DMS53 treated with DMSO at 0.1 percent for 48 hours (cell line): ENCODE measurements at regions not wholly inside any gene's neighbourhood (a gene's known extent, or its start where the extent isn't known, plus 50 kb on each side); places are given as distances from the start of the nearest gene placed in this dataset.
"Not testable (repeated sequence)": the region's sequence is repeated elsewhere in the genome, so short reads cannot be mapped to it uniquely, and the experiment has no call there.

Experiments used
- DNase-seq: peaks from one replicate; lab custom pipeline; 2025; ENCODE audit not compliant: unreplicated experiment; lab: John Stamatoyannopoulos, UW

- DNase-seq = no peak
These were observed 51.2 kb upstream of the RDX start for GRCh38 chr11:110347660-110348059.

DNA sequence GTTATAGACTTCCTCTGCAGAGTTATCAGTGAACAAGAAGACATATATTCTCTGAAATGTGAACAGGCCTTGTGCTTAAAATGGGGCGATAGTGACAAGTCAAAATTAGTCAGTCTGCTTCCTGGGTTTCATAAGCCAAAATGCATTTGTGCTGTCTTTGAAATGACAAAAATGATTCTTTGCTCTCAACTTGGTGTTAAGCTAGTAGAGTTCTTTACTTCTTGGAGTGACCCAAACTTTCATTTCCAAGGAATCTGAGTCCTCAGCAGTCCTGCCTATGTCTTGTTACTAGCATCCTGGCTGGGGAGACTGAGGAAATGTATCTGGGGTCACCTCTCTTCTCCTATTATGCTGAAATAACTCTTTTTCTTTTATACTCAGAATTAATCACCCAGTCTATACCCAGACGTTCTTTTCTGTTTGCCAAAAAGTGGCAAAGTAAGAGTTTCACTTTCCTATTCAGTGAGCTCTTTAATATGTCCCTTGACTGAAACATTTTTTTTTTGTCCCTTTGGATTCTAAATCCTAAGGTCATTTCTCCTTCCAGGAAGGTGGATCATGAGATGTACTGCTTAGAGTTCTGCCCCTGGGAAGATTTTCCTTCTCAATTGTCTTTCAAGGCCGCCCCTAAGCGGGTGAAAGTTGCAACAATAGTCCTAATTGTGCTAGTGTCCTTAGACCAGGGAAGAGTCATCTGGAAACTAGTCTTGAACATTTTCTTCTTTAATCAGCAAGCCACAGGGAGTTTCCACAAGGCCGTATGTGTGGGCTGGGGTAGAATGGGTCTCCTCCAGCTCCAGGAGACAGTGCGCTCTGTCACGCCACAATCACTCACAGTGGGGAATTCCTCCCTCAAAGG, 53.0 kb upstream of the RDX start:
- DNase-seq = no peak

GRCh38 chr11:110349997-110350383, 53.6 kb upstream of the RDX start:
- DNase-seq = not testable (repeated sequence)

DNA sequence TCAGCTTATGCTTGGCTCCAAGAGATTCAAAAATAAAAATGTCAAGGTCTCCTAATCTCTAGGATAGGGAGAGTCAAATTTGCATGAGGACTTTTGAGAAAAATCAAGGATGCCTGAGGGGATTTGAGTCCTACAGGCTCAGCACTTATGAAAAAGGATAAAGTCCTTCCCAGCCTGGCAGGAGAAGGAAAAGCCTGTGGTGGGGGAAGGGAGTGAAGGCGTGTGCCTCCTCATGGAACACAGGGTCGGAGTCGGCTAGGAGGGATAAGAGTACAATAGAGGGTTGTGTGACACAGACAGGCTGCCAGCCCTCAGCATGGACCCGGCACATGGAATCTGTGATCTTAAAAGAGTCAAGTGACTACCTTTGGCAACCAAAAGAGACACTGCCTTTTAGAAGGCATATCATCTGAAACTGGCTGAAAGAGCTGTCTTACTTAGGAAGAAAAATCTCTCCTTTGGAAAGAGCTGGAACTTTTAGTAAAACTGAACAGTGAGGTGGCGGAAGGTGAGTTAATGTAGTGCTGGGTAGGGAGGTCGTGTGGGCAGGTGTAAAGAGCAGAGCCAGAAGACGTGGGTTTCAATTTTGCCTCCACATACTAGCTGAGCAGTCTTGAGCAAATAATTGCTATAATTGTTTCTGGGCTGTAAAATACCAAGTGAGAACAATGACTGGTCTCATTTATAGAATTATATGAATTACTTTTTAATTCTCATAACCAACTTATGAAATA, 58.8 kb upstream of the RDX start:
- no peak for DNase-seq

GRCh38 chr11:110356762-110357671, 60.6 kb upstream of the RDX start:
- no peak for DNase-seq

DNA sequence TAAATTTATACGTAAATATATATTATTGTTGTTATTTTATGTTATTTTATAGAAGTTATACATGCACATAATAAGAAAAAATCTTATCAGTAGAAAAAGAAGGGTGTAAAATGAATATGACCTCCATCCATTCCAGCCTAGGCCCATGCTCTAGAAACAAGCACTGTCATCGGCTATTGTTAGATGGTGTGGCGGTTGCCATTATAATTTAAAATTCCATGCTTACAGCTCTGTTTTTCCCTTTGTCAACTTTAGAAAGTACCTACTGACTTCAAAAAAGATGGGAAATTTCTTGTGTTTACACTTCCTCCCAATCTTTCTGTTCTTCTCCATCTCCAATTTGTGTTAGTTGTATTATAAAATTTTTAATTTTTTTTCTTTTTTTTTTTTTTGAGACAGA, 61.9 kb upstream of the RDX start:
- DNase-seq = no peak

DNA sequence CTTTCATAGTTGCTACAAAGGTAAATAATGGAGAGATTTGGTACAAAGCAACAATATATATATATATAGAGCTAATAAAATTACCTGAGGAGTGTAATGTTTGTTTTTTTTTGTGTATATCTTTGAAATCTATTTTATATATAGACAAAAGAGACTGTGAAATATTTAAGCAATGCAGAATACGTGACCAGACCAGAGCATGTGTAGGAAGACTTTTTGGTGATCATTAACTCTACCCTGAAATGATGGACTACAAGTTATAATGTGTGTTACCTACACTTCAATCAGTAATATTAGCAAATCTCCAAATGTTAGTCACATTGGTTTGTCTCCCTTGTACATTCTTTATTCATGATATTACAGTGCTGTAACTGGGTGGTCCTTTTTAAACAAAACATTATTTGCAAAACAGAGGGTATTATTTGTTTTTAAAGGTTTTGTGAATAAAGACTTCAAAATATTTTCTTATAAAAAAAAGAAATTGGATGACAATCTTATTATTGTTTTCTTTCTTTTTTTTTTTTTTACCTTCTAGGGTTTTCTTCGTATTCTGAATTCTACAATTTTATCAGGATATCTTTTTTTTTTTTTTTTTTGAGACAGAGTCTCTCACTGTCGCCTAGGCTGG, 64.5 kb upstream of the RDX start:
- not testable (repeated sequence) for DNase-seq

- peak; percentile 87 for DNase-seq
These were observed 66.6 kb upstream of the RDX start for GRCh38 chr11:110362971-110363509.

DNA sequence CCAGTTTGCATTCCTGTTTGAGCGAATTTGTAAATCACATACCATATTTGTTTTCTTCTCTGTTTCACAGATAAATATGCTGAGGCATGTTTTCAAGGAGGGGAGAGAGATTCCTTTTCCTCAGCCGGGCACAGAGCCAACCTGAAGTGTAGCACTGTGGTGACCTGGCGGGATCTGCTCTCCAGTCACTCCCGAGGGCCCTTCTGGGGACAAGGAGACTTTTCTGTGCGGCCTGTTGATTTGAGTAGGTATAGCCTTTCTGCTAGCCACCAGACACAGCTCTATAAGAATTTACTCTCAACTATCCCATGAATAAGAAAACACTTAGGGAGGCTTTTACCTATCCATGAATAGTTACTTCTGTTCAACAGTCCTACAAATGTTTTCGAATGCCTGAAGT, 63.5 kb upstream of the FDX1 start:
- peak; percentile 20 for DNase-seq

- DNase-seq = peak; percentile 14
These were observed 62.2 kb upstream of the FDX1 start for GRCh38 chr11:110367571-110367970.

DNA sequence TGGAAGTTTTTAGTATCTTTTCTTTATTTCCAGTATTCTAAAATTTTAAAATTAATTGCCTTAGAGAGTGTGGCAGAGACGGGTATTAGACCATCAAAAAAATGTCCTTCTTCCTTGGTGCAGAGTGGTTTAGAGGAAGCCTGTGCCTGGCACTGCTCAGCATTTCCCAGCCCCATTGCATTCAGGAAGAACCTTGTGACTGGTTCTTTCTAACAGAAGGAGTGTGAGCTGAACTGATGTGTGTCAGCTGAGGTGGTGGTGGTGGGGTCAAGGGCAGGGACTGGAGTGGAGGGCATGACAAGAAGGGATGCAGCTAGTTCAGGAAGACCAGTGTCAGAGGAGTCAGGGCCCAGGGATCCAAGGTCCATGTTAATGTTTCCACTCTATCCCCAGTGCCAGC, 58.7 kb upstream of the FDX1 start:
- DNase-seq = no peak

DNA sequence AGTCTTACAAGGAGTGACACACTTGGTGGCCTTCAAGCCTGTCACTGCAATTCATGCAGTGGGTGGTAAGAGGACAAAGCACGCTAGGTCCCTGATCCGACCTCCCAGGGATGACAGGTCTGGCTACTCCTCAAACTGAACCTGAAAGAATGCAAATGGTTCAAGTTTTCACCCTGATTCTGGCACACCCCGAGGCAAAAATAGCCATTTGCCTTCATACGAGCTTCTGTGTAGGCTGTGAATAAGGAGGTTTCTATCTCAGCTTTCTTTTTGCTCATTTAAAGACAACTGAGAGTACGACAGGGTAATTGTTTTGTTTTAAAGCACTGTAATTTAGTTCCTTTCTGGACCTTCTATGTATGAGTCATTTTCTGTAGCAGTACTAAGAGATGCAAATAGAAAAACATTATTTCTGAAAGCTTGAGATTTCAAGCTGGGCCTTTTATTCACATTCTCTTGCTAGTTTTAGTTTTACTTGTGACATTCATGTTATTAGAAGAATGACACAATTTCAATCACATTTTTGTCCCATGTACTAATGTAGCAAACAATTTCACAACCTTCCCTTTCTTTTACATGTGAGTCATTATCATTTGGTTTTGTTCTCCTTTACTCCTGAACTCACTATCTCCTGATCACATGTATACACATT, 56.6 kb upstream of the FDX1 start:
- no peak for DNase-seq

- DNase-seq = no peak
These were observed 54.8 kb upstream of the FDX1 start for GRCh38 chr11:110374921-110375320.

GRCh38 chr11:110375351-110375750, 54.4 kb upstream of the FDX1 start:
- DNase-seq = no peak

DNA sequence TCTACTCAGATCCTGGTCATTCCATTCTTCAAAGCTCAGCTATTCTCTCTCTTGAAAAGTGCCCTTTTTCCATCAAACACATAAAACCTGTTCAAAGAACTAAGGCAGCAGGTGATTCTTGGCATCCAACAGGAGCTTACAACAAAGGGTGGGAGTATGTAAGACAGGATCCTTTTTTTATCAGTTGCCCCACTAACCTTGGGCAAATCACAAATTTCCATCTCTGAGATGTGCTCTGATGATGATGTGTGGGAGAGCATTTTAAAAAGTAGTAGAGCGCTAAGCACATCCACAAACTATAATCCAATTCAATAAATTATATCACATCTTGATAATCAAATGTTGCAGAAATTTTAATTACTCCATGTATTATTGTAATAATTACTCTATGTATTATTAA, 53.7 kb upstream of the FDX1 start:
- no peak for DNase-seq

- peak; percentile 91 for DNase-seq
These were observed 52.9 kb upstream of the FDX1 start for GRCh38 chr11:110376711-110377324.

DNA sequence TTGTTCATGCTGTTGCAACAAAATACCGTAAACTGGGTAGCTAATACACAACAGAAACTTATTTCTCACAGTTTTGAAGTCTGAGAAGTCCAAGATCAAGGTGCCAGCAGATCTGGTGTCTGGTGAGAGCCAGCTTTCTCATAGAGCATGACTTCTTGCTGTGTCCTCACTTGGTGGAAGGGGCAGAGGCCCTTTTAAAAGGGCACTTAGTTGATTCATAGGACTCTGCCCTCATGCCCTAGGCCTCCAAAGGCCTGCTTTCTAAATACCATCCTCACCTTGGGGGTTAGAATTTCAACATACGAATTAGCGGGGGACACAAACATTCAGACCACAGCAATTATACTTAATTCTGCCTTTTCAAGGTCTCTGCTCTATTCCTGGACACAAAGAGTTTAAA, 52.3 kb upstream of the FDX1 start:
- DNase-seq = no peak

- no peak for DNase-seq
These were observed 50.5 kb upstream of the FDX1 start for GRCh38 chr11:110379261-110379660.

DNA sequence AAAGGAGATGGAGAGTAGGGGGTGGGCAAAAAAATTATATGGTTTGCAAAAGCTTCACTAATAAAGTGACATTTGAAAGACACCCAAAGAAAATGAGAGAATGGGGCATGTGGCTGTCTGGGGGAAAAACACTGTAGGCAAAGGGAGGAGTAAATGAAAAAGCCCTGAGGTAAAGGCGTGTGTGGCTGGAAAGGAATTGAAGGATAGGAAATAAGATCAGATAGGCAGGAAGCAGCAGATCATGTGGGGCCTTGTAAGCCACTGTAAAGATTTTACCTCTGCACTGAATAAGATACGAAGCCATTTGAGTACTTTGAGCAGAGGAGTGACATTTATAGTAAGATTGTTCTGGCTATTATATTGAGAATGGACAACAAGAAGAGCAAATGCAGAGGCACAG, 49.8 kb upstream of the FDX1 start:
- no peak for DNase-seq
